Medulla oblongata (tissue), 1 donor: ENCODE measurements at regions not wholly inside any gene's neighbourhood (a gene's known extent, or its start where the extent isn't known, plus 50 kb on each side); places are given as distances from the start of the nearest gene placed in this dataset.
A peak's percentile ranks its signal among the peaks of the same experiment; 100 is the strongest.

Source experiments
- DNase-seq: peaks from one replicate; pipeline ENCODE4 v3.0.0-alpha.2; 2015; ENCODE audit errors: extremely low spot score

DNA sequence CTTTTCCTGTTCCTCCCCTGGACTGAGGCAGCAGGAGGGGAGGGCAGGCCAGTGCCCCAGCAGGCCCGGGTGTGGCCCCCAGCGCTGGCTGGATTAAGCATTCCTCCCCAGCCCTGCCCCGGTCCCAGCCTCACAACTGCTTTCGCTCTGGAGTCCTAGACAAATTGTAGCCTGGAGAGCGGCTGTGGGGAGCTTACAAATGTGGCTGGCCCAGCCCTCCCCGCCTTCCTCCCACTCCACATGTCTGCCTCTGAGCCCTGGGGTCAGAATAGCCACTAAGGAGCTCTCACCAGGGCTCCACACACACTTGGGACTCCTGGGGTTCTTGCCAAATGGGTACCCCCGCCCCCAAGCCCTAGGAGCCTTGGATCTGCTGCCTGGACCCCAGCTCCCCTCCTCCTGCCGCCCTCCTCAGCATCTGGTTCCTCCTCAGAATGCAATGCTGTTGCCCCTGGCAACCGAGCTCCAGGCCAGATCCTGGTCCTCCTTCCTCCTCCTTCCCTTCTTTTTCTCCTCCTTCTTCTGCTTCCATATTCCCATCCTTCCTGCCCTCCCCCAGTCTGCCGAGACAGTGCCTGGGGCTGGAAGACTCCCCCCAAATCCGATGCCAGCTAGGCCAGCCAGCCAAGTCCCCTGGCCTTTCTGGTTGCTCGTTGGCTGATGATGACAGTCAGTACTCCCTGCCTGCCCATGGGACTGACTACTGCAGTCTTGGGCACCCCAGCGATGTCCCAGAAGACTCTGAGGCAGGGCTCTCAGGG lies 91.1 kb downstream of the LINGO1 start:
- DNase-seq: peak; percentile 70

DNA sequence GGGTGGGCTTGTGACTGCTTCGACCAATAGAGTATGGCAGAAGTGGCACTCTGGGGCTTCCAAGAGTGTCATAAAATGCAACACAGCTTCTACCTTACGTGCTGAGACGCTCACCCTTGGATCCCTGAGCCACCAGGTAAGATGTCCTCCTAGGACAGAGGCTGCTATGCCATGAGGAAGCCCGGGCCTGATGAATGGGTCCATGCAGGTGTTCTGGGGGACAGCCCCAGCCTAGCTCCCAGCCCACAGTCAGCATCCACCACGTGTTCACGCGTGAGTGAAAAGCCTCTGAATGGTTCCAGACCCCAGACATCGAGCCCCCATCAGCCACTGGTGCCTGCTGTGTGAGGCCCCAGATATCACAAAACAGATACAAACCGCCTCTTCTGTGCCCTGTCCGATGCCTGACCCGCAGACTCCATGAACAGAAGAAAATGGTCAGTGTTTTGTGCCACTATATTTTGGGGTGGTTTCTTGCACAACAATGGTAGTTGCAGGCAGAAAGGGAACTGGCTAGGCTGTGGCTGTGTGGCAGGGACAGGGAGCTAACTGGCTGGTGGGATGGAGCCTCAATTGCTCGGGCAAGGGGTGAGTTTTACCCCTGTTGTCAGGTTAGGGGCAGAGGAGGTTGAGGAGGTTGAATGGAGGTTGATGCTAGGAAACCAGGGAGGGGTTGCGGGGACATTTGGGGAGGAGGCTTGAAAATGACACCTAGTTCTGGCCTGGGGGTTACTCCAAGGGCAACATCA lies 92.2 kb downstream of the LINGO1 start:
- DNase-seq: no peak

DNA sequence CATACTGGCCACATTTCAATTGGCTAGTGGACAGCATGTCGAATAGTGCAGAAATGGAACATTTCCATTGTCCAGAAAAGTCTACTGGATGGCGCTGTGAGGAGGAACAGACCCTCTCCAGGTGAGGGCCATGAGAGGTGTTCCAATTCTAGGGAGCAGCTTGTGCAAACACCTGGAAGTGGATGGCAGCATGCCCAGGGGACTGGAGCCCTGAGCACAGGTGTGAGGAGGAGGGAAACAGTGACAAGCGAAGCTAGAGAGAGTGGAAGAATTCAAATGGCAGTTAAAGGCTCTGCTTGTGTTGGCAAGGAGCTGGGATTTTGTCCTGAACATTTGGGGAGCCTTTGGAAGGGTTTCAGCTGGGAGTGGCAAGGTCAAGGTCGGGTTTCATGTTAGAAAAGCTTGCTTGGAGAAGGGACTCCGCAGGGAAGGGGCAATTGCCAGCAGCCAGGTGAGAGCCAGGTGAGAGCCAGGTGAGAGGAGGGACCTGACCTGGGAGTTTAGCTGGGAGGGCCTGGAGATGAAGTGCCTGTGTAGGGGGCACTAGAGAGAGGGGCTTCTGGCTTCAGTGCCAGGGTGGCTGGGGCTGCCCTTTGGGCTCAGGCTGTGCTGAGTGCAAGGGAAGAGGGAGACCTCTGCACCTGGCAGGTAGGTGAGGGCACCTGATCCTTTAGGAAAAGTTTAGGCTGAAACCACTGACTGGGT lies 93.8 kb downstream of the LINGO1 start:
- no peak for DNase-seq

DNA sequence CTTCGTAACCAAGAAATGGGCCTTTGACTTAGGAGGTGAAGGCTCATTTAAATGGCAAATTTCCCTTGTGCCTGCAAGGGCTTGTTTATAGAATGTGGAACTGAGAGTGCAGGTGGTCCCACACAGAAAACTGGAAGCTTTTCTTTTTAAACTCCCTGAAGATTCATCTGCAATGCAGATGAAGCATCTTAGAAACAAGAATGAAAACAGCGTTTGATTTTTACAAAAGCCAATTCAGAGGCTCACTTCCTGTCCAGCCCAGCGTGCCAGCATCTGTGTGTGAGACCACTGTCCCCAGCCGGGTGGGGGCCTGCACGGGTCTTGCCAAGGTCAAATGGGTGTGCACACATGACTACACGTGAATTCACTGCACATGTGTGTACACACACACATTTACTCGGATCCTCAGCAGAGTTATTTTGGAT lies 94.7 kb downstream of the LINGO1 start:
- peak; percentile 81 for DNase-seq

DNA sequence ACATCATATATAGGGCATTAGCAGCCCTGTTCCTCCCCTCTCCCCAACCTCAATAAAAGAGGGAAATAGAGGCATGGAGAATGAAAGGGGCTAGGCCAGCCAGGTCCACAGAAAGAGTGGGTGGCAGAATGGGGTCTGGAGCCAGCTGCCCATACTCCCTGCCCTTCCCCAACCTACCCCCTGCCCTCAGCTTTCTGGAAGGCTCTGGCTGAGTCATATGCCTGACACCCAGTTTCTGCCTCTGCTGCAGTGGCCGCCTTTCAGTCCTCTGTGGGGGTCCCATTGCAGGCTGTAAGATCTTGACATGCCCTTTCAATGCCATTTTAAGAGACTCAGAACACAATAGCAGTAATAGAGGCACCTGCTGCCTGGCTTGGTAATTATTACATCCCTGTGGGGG lies 95.7 kb downstream of the LINGO1 start:
- no peak for DNase-seq

DNA sequence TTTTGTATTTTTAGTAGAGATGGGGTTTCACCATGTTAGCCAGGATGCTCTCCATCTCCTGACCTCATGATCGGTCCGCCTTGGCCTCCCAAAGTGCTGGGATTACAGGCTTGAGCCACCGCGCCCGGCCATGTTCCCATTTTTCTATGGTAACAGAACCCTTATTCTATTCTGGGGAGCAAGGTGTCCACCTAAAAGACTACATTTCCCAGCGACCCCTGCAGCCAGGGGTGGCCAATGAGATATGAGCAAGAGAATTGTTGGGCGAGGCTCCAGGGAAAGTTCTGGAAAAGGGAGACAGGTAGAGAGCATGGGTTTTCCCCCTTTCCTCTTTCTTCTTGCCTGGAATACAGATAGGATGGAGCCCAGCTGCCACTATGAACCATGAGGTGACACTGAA lies 96.9 kb downstream of the LINGO1 start:
- no peak for DNase-seq
